ENCODE measurements at regions not wholly inside any gene's neighbourhood (a gene's known extent, or its start where the extent isn't known, plus 50 kb on each side); places are given as distances from the start of the nearest gene placed in this dataset.

- DNase-seq (ENCODE audit: low read depth) = no peak
- no peak overlapping the region for H3K4me3 ChIP-seq (replicated peaks; ENCODE audit: low read depth, low read length)
- no peak for TF ChIP-seq CTCF (IDR thresholded peaks at IDR 0.05; ENCODE audit: low read length, missing control alignments)
Measured at GRCh38 chr12:13897811-13898210, 83.6 kb downstream of the GRIN2B start.

- no peak overlapping the region for H3K4me3 ChIP-seq (replicated peaks; ENCODE audit: low read depth, low read length)
- TF ChIP-seq CTCF (IDR thresholded peaks at IDR 0.05; ENCODE audit: low read length, missing control alignments) = no peak
- no peak for DNase-seq (ENCODE audit: low read depth)
Measured at GRCh38 chr12:13896063-13896626, 85.3 kb downstream of the GRIN2B start.

GRCh38 chr12:13891902-13892301 is 89.5 kb downstream of the GRIN2B start:
- DNase-seq (ENCODE audit: low read depth) = no peak
- no peak overlapping the region for H3K4me3 ChIP-seq (replicated peaks; ENCODE audit: low read depth, low read length)
- TF ChIP-seq CTCF (IDR thresholded peaks at IDR 0.05; ENCODE audit: low read length, missing control alignments) = no peak

- no peak for TF ChIP-seq CTCF (IDR thresholded peaks at IDR 0.05; ENCODE audit: low read length, missing control alignments)
Measured at GRCh38 chr12:13890943-13891342, 90.5 kb downstream of the GRIN2B start.

GRCh38 chr12:13887779-13888388 is 93.5 kb downstream of the GRIN2B start:
- no peak overlapping the region for H3K4me3 ChIP-seq (replicated peaks; ENCODE audit: low read depth, low read length)
- no peak for DNase-seq (ENCODE audit: low read depth)
- no peak for TF ChIP-seq CTCF (IDR thresholded peaks at IDR 0.05; ENCODE audit: low read length, missing control alignments)

More at GRCh38 chr12:13890943-13891342, 90.5 kb downstream of the GRIN2B start:
- H3K4me3 ChIP-seq (replicated peaks; ENCODE audit: low read depth, low read length) = no peak overlapping the region
- DNase-seq (ENCODE audit: low read depth) = no peak

- TF ChIP-seq CTCF (IDR thresholded peaks at IDR 0.05; ENCODE audit: low read length, missing control alignments) = no peak
- H3K4me3 ChIP-seq (replicated peaks; ENCODE audit: low read depth, low read length) = no peak overlapping the region
- DNase-seq (ENCODE audit: low read depth) = no peak
Measured at GRCh38 chr12:13882176-13882575, 99.2 kb downstream of the GRIN2B start.

- DNase-seq (ENCODE audit: low read depth) = no peak
Measured at GRCh38 chr12:13880613-13881012, 100.8 kb downstream of the GRIN2B start.

More at GRCh38 chr12:13880613-13881012, 100.8 kb downstream of the GRIN2B start:
- no peak overlapping the region for H3K4me3 ChIP-seq (replicated peaks; ENCODE audit: low read depth, low read length)
- no peak for TF ChIP-seq CTCF (IDR thresholded peaks at IDR 0.05; ENCODE audit: low read length, missing control alignments)
